Activated CD8-positive, alpha-beta memory T cell treated with anti-CD3 and anti-CD28 coated beads for 4 hours (primary cell): ENCODE measurements at regions not wholly inside any gene's neighbourhood (a gene's known extent, or its start where the extent isn't known, plus 50 kb on each side); places are given as distances from the start of the nearest gene placed in this dataset.

Experiments
- DNase-seq, 2 donors: peaks; one replicate each; pipeline ENCODE4 v3.0.0-alpha.2; 2020; ENCODE audit warnings: low read depth in 2 of 2

DNA sequence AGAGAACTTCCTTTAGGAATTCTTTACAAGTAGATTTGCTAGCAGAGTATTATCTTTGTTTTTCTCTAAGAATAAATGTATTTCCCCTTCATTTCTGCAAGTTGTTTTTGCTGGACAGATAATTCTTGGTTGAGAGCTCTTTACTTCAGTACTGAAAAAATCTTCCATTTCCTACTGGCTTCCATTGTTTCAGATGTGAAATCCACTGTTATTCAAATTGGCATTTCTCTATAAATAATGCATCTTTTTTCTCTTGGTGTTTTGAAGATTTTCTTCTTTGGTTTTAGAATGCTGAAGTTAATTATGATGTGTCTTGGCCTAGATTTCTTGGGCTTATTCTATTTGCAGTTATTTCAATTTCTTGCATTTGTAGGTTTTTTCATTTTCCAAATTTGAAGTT is 270.0 kb upstream of the GYPC start:
- no peak for DNase-seq

DNA sequence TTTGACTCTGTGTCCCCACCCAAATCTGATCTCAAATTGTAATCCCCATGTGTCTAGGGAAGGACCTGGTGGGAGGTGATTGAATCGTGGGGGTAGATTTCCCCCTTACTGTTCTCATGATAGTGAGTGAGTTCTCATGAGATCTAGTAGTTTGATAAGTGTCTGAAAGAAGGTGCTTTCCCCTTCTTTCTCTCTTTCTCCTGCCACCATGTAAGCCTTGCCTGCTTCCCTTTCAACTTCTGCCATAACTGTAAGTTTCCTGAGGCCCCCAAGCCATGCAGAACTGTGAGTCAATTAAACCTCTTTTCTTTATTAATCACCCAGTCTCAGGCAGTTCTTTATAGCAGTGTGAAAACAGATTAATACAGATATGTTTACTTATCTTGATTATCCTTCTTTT is 266.5 kb upstream of the GYPC start:
- DNase-seq: no peak

DNA sequence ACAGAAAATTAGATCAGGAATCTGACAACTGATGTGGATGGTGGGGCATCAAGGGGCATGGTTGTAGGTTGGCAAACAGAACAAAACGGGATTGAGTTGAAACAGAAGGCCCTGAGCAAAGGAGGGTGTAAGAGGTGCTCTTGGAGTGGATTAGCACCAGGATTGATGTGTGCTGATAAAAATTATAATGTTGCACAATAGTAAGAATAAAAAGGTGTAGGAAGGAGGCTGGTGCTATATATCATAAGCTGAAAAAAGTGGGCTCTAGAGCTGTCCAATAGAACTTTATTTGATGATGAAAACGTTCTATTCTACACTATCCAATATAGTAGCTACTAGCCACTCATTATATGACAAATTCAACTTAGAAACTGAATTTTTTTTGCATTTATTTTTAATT is 263.1 kb upstream of the GYPC start:
- no peak for DNase-seq

DNA sequence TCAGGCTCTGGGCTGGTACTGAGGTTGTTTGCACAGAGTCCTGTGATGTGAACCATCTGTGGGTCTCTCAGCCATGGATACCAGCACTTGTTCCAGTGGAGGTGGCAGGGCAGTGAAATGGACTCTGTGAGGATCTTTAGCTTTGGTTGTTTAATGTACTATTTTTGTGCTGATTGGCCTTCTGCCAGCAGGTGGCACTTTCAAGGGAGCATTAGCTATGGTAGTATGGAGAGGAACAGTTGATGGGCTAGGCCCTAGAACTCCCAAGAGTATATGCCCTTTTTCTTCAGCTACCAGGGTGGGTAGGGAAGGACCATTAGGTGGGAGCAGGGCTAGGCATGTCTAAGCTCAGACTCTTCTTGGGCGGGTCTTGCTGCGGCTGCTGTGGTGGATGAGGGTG is 257.0 kb upstream of the GYPC start:
- no peak for DNase-seq

DNA sequence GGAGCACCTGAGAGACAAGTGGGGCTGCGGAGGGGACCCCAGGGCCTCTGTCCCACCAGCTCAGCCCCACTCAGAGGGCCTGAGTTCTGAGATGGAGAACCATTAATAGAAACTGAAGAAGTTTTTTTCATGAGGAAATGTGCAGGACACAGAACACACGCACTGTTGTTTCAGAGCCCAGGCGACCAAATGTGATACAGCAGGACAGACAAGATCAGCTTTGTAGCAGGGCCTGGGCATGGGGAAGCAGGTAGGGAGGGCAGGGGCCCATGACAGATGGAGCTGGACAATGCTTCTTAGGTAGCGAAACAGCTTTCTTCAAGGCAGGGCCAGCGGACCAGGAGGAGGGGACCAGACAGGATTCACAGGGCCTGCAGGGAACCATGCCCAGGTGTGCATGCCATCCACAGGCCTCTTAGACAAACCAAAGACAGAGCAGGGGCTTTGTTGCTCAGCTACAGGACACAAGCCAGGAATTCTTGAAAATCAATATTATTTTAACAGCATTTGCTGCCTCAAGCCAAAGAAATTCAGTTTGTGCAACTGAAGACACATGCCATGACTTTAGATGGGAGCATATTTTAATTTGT is 252.8 kb upstream of the GYPC start:
- no peak for DNase-seq

DNA sequence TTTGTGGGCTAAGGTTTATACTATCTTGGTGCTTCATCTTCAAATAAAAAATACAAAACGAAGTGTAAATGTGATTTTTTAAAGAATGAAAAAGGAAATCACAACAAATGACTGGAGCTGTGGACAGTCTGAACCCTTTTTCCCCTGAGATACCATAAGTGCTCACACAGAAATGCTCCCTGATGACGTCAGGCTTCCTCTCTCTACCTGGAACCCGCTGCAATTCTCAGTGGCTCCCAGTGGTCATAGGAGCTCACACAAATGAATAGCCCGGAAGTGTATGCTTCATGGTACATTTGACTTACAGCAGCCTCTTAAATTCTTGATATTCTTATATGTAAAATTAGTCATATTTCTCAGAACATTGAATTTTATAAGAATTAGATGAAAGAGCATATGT is 249.7 kb upstream of the GYPC start:
- no peak for DNase-seq

DNA sequence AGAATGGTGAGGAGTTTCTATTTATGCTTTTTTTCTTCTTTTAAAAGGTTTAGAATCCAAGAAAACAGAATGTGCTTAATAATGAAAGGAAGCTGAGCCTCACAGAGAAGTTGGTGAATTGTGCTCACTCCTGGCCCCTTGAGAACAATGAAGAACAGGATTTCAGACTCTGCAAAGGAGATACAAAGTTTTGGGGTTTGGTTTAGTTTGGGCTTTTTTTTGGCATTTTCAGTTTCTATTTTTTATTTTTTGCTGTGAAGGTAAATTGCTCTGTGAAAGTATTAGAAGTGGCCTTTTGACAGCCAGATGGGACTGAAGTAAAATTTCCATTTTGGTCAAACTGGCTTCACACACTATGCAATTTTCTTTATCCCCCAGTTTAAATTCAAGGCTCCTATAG is 247.3 kb upstream of the GYPC start:
- DNase-seq: no peak

DNA sequence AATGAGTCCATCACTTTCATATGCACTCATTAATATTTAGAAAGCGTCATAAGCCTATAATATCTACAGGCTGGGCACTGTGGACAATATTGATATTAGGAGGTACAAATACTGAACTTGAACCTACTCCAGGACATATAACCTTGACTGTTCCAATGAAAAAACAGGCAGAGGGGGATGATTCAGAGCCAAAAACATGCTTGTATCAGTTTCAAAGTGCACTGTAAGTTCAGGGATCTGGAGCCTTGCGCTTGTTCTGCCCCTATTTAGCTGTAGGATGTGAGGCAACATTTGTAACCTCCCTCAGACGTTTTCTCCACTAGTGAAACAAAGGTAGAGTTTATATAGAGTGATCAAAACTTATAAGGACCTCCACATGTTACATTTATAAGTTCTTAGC is 246.1 kb upstream of the GYPC start:
- no peak for DNase-seq

DNA sequence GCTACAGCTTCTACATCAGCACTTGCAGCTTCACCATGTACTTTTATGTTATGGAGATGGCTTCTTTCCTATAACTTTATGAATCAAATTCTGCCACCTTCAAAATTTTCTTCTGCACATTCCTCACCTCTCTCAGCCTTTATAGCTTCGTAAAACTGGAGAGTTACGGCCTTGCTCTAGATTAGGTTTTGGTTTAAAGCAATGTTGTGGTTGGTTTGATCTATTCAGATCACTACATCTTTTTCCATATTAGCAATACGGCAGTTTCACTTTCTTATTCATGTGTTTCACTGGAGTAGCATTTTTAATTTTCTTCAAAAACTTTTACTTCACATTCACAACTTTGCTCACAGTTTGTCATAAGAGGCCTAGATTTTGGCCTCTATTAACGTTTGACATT is 242.9 kb upstream of the GYPC start:
- no peak for DNase-seq

DNA sequence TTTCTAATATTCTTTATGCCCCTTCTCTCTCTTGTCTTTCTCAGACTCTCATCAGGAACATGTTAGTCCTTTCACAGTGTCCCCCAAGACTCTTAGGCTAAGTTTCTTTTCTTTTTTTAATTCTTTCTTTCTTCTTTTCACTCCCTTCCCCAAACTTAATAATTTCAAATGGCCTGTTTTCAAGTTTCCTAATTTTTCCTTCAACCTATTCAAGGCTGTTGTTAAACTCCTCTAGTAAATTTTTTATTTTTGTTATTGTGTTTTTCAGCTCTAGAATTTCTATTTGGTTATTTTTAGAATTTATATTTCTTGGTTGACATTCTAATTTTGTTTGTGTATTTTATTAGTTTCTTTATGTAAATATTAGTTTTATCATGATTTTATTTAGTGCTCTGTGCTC is 236.6 kb upstream of the GYPC start:
- DNase-seq: no peak

DNA sequence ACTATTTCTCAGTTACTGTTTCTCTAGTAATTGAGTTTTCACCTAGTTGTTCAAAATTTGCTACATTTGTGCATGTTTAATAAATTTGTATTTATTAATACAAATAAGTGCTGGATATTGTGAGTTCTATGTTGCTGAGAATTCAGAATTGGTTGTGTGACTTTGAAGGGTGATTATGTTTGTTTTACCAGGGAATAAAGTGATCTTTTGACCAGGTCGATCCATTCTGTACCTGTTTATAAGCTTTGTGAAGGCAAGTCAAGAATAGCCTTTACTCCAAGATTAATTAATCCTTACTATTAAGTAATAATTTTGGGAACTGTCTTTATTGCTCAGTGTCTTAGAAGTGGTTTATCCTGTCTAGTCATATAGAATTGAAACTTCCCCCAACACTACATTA is 230.0 kb upstream of the GYPC start:
- no peak for DNase-seq

DNA sequence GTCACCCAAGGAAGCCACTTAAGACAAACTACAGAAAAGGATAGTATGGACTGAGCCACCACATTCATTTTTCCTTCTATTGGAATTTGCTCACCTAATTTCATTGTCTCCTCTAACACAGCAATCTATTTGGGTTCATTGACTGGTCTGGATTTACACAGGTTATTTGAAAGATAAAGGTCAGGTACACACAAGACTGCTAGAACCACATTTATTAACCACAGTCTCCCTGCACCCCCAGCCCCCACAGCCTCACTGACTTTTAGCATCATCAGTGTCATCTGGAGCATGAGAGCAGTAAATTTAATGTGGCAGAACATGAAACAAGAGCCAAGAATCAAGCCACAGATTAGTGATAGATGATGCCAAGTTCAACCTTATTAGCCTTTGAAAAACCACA is 226.9 kb upstream of the GYPC start:
- no peak for DNase-seq

DNA sequence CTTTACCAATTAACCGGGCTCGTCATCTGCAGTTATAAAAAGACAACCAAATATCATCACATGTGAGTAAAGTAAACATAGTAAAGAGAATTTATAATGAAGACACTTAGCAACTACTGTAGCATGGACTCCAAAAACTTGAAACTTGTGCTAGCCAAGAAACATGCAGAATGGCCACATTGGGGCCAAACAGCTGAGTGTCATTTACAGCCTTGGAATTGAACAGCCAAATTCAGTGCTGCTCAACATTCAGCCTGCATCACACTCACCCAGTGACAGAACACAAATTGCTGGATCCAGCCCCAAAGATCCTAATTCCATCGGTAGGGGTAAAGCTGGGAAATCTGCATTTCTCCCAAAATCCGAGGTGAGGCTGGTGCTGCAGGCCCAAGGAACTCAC is 224.8 kb upstream of the GYPC start:
- no peak for DNase-seq

DNA sequence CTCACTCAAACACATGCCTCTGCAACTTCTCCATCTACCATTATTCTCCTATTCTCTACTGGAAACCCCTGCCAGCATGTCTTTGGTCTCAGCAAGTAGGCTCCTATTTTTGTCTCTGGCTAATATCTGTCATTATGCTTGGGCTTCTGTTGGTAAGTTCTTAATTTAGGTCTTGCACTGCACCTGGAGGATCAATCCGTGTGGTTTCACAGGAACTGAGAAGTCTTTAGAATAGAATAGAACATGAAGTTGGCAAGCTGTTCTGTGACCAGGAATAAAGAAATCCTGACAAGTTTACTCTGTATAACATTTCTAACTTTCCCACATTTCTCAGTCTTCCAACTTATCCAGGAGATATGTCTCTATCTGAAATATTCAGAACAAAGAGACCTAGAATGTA is 219.5 kb upstream of the GYPC start:
- no peak for DNase-seq

DNA sequence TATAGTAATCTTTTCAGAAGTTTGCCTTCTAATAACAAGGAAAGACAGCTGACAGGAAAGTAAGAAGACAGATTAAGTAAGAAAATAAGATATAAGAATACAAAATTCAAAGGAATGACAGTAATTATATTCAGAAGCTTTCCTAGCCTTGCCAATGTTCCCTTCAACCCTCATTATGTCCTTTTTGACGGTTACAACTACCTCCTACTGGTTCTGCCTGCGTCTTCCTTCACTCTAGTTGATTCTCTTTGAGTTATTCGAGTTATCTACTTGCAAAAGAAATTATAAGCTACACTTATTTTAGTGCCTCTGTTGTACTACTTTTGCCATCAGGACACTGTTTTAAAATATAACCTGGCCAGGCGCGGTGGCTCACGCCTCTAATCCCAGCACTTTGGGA is 218.9 kb upstream of the GYPC start:
- no peak for DNase-seq

DNA sequence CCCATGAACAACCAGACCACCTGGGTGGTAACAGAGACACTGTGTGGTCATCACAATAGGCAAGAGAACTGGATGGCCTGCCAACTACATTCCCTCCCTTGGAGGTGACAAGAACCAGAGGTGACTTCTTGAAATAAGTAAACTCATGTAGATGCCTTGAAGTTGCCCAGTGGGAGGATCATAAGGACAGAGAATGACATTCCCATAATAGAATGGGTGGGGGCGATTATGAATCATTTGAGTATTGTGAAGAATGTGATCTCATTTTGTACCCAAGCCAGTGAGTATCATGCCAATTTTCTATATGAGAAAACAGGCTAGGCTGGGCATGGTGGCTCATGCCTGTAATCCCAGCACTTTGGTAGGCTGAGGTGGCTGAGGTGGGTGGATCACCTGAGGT is 211.4 kb upstream of the GYPC start:
- no peak for DNase-seq

DNA sequence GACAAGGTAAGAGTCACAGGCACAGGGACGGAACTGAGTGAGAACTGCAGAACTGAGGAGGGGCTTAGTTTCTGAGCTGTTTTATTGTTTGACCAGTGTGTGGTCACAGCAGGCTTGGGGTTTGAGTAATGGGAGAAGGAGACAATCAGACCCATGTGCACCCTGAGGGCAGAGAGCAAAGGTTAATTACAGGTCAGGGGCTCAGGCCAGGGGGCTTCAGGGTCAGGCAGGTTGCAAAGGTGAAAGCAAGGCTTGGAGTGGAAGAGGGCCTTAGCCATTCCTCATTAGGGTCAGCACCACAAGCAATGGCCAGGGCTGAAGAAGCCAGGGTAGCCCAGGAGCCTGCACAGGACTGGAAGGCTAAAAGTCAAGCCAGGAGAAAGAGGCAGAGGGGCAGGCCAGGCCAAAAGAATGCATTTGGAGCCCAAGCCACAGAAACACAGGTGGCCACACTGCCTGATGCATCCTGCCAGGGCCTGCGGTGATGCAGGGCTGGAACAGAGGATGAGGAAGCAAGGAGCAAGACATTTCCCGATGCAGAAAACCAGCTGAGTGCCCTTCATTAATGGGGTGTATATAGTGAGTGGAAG is 209.8 kb upstream of the GYPC start:
- no peak for DNase-seq

DNA sequence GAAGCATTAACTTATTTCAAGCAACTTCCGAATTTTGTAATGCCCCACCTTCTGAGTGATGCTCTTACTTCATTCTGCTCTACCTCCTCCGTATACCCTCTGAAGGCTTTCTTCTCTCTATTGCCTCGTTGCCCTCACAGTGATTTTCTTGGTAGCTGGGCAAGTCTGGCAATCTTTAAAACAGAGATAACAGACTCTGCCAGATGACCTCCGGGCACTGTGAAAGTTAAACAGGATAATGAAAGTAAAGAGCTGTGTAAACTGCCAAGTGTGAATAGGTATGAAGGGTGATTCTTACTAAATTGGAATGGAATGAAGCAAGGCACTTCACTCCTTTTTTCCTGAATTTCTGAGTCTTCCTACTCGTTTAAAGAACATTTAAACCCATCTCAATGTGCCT is 207.3 kb upstream of the GYPC start:
- no peak for DNase-seq

DNA sequence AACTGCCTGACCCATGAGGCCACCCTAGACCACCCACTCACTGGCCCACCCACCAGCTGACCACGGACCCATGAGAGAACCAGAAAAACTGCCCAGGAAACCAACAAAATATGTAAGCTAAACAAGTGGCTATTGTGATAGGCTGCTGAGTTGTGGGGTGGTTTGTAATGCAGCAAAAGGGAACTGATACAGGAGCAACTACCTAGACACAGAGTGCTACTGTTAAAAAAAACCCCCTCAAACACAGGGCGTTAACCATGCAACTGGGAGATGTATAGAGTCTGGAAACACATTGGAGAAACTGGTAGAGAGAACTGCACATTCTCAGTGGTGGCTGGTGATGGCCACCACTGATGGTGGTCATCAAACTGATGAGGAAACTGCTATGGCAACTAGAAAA is 206.3 kb upstream of the GYPC start:
- DNase-seq: no peak

DNA sequence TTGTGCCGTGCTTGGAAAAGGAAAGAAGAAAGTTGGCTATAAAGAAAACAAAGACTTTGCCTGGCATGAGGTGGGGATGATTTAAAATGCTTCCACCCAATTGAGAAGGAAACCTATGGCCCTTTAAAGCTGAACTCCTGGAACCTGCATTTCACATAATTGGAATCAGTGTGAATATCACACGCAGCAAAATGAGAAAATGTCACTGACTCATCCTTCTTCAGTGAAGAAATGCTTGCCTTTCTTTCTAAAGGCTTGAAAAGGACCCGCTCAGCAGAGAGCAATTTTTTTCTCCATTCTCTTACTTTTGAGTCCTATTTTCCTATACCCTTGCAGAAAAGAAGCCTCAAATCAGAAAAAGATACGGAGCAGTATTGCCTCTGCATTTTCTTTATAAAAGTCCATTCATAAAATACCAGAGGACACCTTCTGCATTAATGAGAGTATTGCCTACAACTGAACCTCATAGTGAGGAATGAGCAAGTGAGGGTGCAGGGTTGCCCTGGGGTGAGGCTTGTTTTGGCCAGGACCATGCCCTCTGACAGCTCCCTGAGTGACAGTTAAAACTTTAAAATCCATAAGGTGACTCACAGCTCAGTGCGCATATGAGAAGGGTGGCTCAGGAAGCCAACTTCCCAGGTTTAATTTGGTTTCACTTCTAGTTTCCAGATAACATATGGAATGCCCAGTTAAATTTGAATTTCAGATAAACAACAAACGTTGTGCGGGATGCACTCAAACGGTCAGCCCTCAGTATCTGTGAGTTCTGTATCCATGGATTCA is 191.9 kb upstream of the GYPC start:
- no peak for DNase-seq

DNA sequence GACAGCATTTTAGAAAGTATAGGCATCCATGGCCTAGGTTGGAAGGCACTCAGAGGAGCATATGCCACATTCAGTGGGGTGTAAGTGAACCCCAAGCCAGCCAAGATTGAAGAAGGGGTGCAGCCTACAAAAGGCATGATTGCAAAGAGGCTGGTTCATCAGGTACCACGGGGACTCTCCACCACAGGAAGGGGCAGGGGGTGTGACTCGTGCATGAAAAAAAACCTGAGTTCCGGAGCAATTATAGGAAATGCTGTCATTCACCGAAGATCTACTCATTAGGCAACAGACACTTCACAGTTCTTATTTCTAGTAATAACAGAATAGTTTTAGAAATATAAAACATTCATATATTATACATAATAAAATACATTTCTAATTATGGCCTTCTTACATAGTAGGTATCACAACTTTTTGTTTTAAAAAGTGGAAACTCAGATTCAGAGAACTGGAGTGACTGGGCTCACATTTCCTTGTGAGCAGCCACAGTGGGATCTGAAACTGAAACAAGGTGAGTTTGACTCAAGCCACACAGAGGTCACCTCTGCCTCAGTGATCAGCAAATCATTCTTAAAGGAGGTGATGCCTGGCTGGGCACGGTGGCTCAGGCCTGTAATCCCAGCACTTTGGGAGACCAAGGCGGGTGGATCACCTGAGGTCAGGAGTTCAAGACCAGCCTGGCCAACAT is 188.4 kb upstream of the GYPC start:
- no peak for DNase-seq

DNA sequence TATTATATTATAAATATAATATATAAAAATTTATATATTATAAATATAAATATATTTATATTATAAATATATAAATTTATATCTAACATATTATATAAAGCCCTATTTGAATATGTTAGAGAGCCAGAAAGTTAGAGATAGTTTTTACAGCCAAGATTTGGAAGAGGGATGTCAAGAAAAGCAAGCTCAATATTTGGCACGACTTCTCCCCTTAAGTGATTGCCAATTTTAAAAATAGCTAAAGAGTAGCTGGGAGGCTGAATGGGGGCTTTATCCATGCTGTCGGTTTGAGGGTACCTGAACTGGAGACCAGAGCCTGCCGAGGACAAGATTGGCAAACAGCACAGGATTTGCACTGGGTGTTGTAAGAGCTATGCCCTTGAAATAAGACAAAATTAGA is 180.9 kb upstream of the GYPC start:
- DNase-seq: no peak

DNA sequence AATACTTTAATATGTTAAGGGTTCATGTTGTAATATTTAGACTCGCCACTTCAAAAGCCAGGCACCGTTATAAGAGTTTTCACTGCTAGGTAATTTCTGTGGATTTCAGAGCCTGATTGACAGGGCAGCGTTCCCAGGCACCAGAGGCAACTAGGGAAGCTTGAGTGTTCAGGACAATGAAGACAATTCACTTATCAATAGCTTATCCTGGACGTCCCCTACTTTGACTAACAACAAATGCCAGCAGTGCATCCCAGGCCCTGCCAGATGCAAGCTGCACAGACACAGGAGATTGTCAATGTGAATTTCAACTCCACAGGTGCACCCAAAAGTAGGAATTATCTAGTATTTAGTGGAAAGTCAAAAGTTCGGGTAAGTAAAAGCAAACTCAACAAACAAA is 179.3 kb upstream of the GYPC start:
- DNase-seq: no peak
